B cell (primary cell): ENCODE measurements at regions not wholly inside any gene's neighbourhood (a gene's known extent, or its start where the extent isn't known, plus 50 kb on each side); places are given as distances from the start of the nearest gene placed in this dataset.

Source experiments
- CTCF ChIP-seq: fragments of 200-600 bp; IDR thresholded peaks from one replicate; pipeline ENCODE4 v1.8.0; 2022; ENCODE audit warnings: antibody characterized with exemption, mild to moderate bottlenecking
- EZH2 ChIP-seq: IDR thresholded peaks from 2 replicates; pipeline ENCODE4 v1.6.1; 2012; ENCODE audit warnings: borderline replicate concordance, low read depth, mild to moderate bottlenecking, moderate library complexity, low read length; ENCODE audit not compliant: insufficient read depth, poor library complexity, severe bottlenecking

- TF ChIP-seq CTCF (no peak), EZH2 (no peak)
Measured at GRCh38 chr6:139528471-139528870, 154.0 kb upstream of the CITED2 start.
